ENCODE measurements at regions not wholly inside any gene's neighbourhood (a gene's known extent, or its start where the extent isn't known, plus 50 kb on each side); places are given as distances from the start of the nearest gene placed in this dataset.
"Not testable (repeated sequence)": the region's sequence is repeated elsewhere in the genome, so short reads cannot be mapped to it uniquely, and the experiment has no call there.

- H3K9me3 Mint-ChIP-seq (ENCODE audit: unreplicated experiment); H3K79me2 ChIP-seq (ENCODE audit: insufficient read depth, low read length); H3K36me3 ChIP-seq (ENCODE audit: insufficient read depth, low read length); H3K4me2 ChIP-seq (ENCODE audit: low read length); FAIRE-seq; H3K9me3 ChIP-seq (ENCODE audit: insufficient read depth, low read depth, low read length); H3K9ac ChIP-seq (ENCODE audit: low read length); H2AFZ ChIP-seq (ENCODE audit: low read depth, low read length); H3K27me3 ChIP-seq (ENCODE audit: insufficient read depth, low read length); H3K36me3 Mint-ChIP-seq (ENCODE audit: low read depth, unreplicated experiment); H3K4me1 Mint-ChIP-seq (ENCODE audit: low read depth, unreplicated experiment); DNase-seq (ENCODE audit: low read depth); H3K4me3 ChIP-seq (ENCODE audit: insufficient read depth, low read depth, low read length); H3K4me3 Mint-ChIP-seq (ENCODE audit: unreplicated experiment); H3K27ac Mint-ChIP-seq (ENCODE audit: unreplicated experiment); H4K20me1 ChIP-seq (ENCODE audit: insufficient read depth, low read length); H3K4me1 ChIP-seq (ENCODE audit: insufficient read depth, low read length); H3K27ac ChIP-seq (ENCODE audit: low read depth, low read length); H3K27me3 Mint-ChIP-seq (ENCODE audit: low read depth, unreplicated experiment): not testable (repeated sequence)
These were observed 55.4 kb downstream of the PNMA6F start for GRCh38 chrX:153266140-153266539.

GRCh38 chrX:153260468-153260867, 61.1 kb downstream of the PNMA6F start:
- H3K9me3 ChIP-seq (ENCODE audit: insufficient read depth, low read depth, low read length); H3K4me3 Mint-ChIP-seq (ENCODE audit: unreplicated experiment); H3K9ac ChIP-seq (ENCODE audit: low read length); H3K4me1 Mint-ChIP-seq (ENCODE audit: low read depth, unreplicated experiment); H3K27me3 Mint-ChIP-seq (ENCODE audit: low read depth, unreplicated experiment); H3K4me3 ChIP-seq (ENCODE audit: insufficient read depth, low read depth, low read length); H2AFZ ChIP-seq (ENCODE audit: low read depth, low read length); H3K27ac Mint-ChIP-seq (ENCODE audit: unreplicated experiment); H3K27ac ChIP-seq (ENCODE audit: low read depth, low read length); H3K36me3 Mint-ChIP-seq (ENCODE audit: low read depth, unreplicated experiment); H3K79me2 ChIP-seq (ENCODE audit: insufficient read depth, low read length); H3K4me2 ChIP-seq (ENCODE audit: low read length); FAIRE-seq; H4K20me1 ChIP-seq (ENCODE audit: insufficient read depth, low read length); H3K9me3 Mint-ChIP-seq (ENCODE audit: unreplicated experiment); H3K36me3 ChIP-seq (ENCODE audit: insufficient read depth, low read length); H3K27me3 ChIP-seq (ENCODE audit: insufficient read depth, low read length); DNase-seq (ENCODE audit: low read depth); H3K4me1 ChIP-seq (ENCODE audit: insufficient read depth, low read length): not testable (repeated sequence)

- not testable (repeated sequence) for DNase-seq (ENCODE audit: low read depth); H3K4me1 Mint-ChIP-seq (ENCODE audit: low read depth, unreplicated experiment); H3K9me3 ChIP-seq (ENCODE audit: insufficient read depth, low read depth, low read length); H3K27me3 Mint-ChIP-seq (ENCODE audit: low read depth, unreplicated experiment); H3K9me3 Mint-ChIP-seq (ENCODE audit: unreplicated experiment); H3K79me2 ChIP-seq (ENCODE audit: insufficient read depth, low read length); H3K4me3 ChIP-seq (ENCODE audit: insufficient read depth, low read depth, low read length); H3K4me1 ChIP-seq (ENCODE audit: insufficient read depth, low read length); H3K4me3 Mint-ChIP-seq (ENCODE audit: unreplicated experiment); H3K9ac ChIP-seq (ENCODE audit: low read length); H4K20me1 ChIP-seq (ENCODE audit: insufficient read depth, low read length); H3K27me3 ChIP-seq (ENCODE audit: insufficient read depth, low read length); H3K27ac ChIP-seq (ENCODE audit: low read depth, low read length); H3K36me3 Mint-ChIP-seq (ENCODE audit: low read depth, unreplicated experiment); H3K27ac Mint-ChIP-seq (ENCODE audit: unreplicated experiment); H2AFZ ChIP-seq (ENCODE audit: low read depth, low read length); FAIRE-seq; H3K36me3 ChIP-seq (ENCODE audit: insufficient read depth, low read length); H3K4me2 ChIP-seq (ENCODE audit: low read length)
These were observed 68.3 kb downstream of the PNMA6F start for GRCh38 chrX:153253239-153253638.

- DNase-seq (ENCODE audit: low read depth); H3K36me3 ChIP-seq (ENCODE audit: insufficient read depth, low read length); H3K27ac Mint-ChIP-seq (ENCODE audit: unreplicated experiment); H3K4me3 ChIP-seq (ENCODE audit: insufficient read depth, low read depth, low read length); H3K9me3 ChIP-seq (ENCODE audit: insufficient read depth, low read depth, low read length); H3K9ac ChIP-seq (ENCODE audit: low read length); H3K4me1 Mint-ChIP-seq (ENCODE audit: low read depth, unreplicated experiment); H3K79me2 ChIP-seq (ENCODE audit: insufficient read depth, low read length); H4K20me1 ChIP-seq (ENCODE audit: insufficient read depth, low read length); H3K27ac ChIP-seq (ENCODE audit: low read depth, low read length); H3K36me3 Mint-ChIP-seq (ENCODE audit: low read depth, unreplicated experiment); H3K27me3 Mint-ChIP-seq (ENCODE audit: low read depth, unreplicated experiment); FAIRE-seq; H3K9me3 Mint-ChIP-seq (ENCODE audit: unreplicated experiment); H3K4me3 Mint-ChIP-seq (ENCODE audit: unreplicated experiment); H3K4me1 ChIP-seq (ENCODE audit: insufficient read depth, low read length); H3K27me3 ChIP-seq (ENCODE audit: insufficient read depth, low read length); H2AFZ ChIP-seq (ENCODE audit: low read depth, low read length); H3K4me2 ChIP-seq (ENCODE audit: low read length): not testable (repeated sequence)
These were observed 69.0 kb downstream of the PNMA6F start for GRCh38 chrX:153252378-153253129.

GRCh38 chrX:153251952-153252351, 69.6 kb downstream of the PNMA6F start:
- not testable (repeated sequence) for H3K27me3 ChIP-seq (ENCODE audit: insufficient read depth, low read length); H3K4me1 Mint-ChIP-seq (ENCODE audit: low read depth, unreplicated experiment); H3K36me3 ChIP-seq (ENCODE audit: insufficient read depth, low read length); DNase-seq (ENCODE audit: low read depth); H3K4me1 ChIP-seq (ENCODE audit: insufficient read depth, low read length); H3K4me2 ChIP-seq (ENCODE audit: low read length); H3K9ac ChIP-seq (ENCODE audit: low read length); H3K4me3 Mint-ChIP-seq (ENCODE audit: unreplicated experiment); H3K9me3 ChIP-seq (ENCODE audit: insufficient read depth, low read depth, low read length); H3K36me3 Mint-ChIP-seq (ENCODE audit: low read depth, unreplicated experiment); H3K4me3 ChIP-seq (ENCODE audit: insufficient read depth, low read depth, low read length); H3K27ac ChIP-seq (ENCODE audit: low read depth, low read length); H3K27ac Mint-ChIP-seq (ENCODE audit: unreplicated experiment); H3K27me3 Mint-ChIP-seq (ENCODE audit: low read depth, unreplicated experiment); H3K79me2 ChIP-seq (ENCODE audit: insufficient read depth, low read length); H3K9me3 Mint-ChIP-seq (ENCODE audit: unreplicated experiment); H4K20me1 ChIP-seq (ENCODE audit: insufficient read depth, low read length); H2AFZ ChIP-seq (ENCODE audit: low read depth, low read length)
- FAIRE-seq: peak; percentile 50

- H3K4me3 Mint-ChIP-seq (ENCODE audit: unreplicated experiment); H3K4me1 Mint-ChIP-seq (ENCODE audit: low read depth, unreplicated experiment); H3K36me3 ChIP-seq (ENCODE audit: insufficient read depth, low read length); H3K27ac ChIP-seq (ENCODE audit: low read depth, low read length); H3K4me2 ChIP-seq (ENCODE audit: low read length); H3K9me3 Mint-ChIP-seq (ENCODE audit: unreplicated experiment); H3K27ac Mint-ChIP-seq (ENCODE audit: unreplicated experiment); H3K9me3 ChIP-seq (ENCODE audit: insufficient read depth, low read depth, low read length); H2AFZ ChIP-seq (ENCODE audit: low read depth, low read length); H3K79me2 ChIP-seq (ENCODE audit: insufficient read depth, low read length); H3K27me3 Mint-ChIP-seq (ENCODE audit: low read depth, unreplicated experiment); DNase-seq (ENCODE audit: low read depth); H3K36me3 Mint-ChIP-seq (ENCODE audit: low read depth, unreplicated experiment); H3K27me3 ChIP-seq (ENCODE audit: insufficient read depth, low read length); H3K4me3 ChIP-seq (ENCODE audit: insufficient read depth, low read depth, low read length); H4K20me1 ChIP-seq (ENCODE audit: insufficient read depth, low read length); H3K4me1 ChIP-seq (ENCODE audit: insufficient read depth, low read length); H3K9ac ChIP-seq (ENCODE audit: low read length): not testable (repeated sequence)
- peak; percentile 49 for FAIRE-seq
These were observed 70.8 kb downstream of the PNMA6F start for GRCh38 chrX:153250762-153251161.

Measured in astrocyte (in vitro differentiated cells and primary cell).